ENCODE measurements at regions not wholly inside any gene's neighbourhood (a gene's known extent, or its start where the extent isn't known, plus 50 kb on each side); places are given as distances from the start of the nearest gene placed in this dataset.

- TF ChIP-seq CTCF (IDR thresholded peaks at IDR 0.05) (no peak), POLR2A (IDR thresholded peaks at IDR 0.05) (no peak)
These were observed 1778.8 kb upstream of the CDH6 start for GRCh38 chr5:29414681-29415080.

Measured in Peyer's patch (tissue), 4 donors.